Nephron (organoid): ENCODE measurements at regions not wholly inside any gene's neighbourhood (a gene's known extent, or its start where the extent isn't known, plus 50 kb on each side); places are given as distances from the start of the nearest gene placed in this dataset.

Experiments used
- H3K27ac Mint-ChIP-seq, 3 experiments: 2 replicates each; pipeline ENCODE4 v1.8.0; 2020; ENCODE audit warnings: mixed read lengths in 3 of 3, mild to moderate bottlenecking in 2 of 3, moderate library complexity in 1 of 3
- H3K27me3 Mint-ChIP-seq: 2 replicates; pipeline ENCODE4 v1.8.0; 2021; ENCODE audit warnings: low read depth, mild to moderate bottlenecking, moderate library complexity, mixed read lengths
- H3K36me3 Mint-ChIP-seq: 2 replicates; pipeline ENCODE4 v1.8.0; 2020; ENCODE audit warnings: low read depth, mixed read lengths
- H3K4me1 Mint-ChIP-seq: 2 replicates; pipeline ENCODE4 v1.8.0; 2020; ENCODE audit warnings: mixed read lengths
- H3K4me3 Mint-ChIP-seq, 3 experiments: 2 replicates each; pipeline ENCODE4 v1.8.0; 2020; ENCODE audit warnings: mild to moderate bottlenecking in 3 of 3, mixed read lengths in 3 of 3, moderate library complexity in 2 of 3
- H3K9me3 Mint-ChIP-seq: 2 replicates; pipeline ENCODE4 v1.8.0; 2020; ENCODE audit warnings: mixed read lengths
- TF ChIP-seq, protein P1 (sequence below), 3 experiments: fragments of 200-600 bp; sonication (generic); IDR thresholded peaks; one replicate each; pipeline ENCODE4 v1.5.0; 2021; ENCODE audit warnings: antibody characterized with exemption in 3 of 3; ENCODE audit not compliant: unreplicated experiment in 3 of 3

DNA sequence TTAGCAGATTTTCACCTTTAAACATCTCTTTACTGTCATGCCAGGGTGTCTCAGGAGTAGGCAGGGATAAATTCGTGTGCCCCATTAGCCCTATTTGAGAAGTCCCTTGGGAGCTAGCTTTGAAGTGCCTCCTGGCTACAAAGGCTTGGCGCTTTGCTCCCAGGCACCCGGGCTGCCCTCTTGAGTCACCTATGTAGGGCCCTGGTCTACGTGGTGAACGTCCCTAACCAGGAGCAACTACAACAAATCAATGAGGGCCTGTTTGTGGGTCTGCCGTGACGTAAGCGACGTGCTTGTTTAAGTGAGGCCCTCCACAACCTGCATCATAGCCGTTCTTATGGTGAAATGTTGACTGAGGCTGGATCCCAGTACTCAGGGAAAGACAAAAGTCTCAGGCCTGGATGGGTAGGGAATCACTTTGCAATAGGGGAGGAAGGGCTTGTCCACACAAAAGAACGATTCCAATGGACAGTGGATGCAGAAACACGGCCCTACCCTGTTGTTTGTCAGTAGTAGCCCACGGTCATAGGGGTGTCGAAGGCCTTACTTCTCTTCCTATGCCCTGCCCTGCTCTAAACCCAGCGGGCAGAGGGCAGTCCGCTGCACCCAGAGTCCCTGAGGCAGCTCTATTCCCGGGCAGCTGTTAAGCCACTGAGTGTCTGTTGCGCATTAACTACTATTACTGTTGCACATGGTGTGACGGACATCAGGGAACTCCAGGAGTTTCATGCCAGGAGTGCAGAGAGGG lies 93.9 kb downstream of the INHBB start:
- H3K4me3 Mint-ChIP-seq = peak overlapping the region in 2 of 3 experiments; percentile 1 to 4
- H3K4me1 Mint-ChIP-seq = peaks cover 39% of the 10 kb centered on the region
- H3K36me3 Mint-ChIP-seq = no peaks in the 10 kb centered on the region
- peaks cover 87% of the 10 kb centered on the region for H3K27me3 Mint-ChIP-seq
- TF ChIP-seq, protein P1, sequence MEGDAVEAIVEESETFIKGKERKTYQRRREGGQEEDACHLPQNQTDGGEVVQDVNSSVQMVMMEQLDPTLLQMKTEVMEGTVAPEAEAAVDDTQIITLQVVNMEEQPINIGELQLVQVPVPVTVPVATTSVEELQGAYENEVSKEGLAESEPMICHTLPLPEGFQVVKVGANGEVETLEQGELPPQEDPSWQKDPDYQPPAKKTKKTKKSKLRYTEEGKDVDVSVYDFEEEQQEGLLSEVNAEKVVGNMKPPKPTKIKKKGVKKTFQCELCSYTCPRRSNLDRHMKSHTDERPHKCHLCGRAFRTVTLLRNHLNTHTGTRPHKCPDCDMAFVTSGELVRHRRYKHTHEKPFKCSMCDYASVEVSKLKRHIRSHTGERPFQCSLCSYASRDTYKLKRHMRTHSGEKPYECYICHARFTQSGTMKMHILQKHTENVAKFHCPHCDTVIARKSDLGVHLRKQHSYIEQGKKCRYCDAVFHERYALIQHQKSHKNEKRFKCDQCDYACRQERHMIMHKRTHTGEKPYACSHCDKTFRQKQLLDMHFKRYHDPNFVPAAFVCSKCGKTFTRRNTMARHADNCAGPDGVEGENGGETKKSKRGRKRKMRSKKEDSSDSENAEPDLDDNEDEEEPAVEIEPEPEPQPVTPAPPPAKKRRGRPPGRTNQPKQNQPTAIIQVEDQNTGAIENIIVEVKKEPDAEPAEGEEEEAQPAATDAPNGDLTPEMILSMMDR (IDR thresholded peaks at IDR 0.05; ENCODE audit: unreplicated experiment in 3 of 3) = no peak
- H3K27ac Mint-ChIP-seq = no peak overlapping the region
- H3K9me3 Mint-ChIP-seq = no peaks in the 10 kb centered on the region

DNA sequence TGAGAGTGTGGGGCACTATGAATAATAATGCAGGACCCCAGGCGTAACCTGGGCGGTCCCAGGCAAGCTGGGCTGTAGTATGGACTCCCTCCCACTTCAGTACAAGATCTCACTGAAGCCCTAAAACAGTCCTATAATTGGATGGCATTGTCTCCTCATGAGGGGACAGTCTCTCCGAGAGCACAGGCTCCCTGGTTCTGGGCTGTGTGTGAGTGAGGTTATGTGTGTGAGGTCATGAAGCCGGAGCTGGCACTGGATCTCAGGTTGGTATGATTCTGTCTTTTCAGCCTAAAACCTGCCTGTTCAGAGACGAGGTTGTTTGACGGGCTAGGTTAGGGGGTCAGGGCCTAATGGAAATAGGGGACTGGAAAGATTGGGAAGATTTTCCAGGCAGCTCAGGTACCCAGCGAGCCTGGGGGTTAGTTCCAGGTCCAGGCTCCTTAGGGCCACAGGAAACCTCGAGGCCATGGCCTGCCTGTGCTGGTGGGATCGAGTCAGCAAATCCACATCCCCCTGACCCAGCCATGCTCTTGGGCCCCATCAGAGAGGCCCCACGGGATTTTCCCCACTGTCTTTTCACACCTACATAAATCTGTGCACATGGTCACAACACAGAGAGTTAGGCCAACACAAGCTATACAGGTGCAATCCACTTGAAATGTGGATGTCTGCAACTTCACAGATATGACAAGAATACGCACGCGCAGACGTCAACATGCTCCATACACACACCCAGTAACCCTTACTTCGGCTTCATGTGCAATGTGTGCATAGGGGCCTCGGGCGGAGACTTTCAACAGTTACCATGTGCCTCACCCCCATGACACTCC lies 94.8 kb downstream of the INHBB start:
- TF ChIP-seq, protein P1 (IDR thresholded peaks at IDR 0.05; ENCODE audit: unreplicated experiment in 3 of 3) = no peak
- Mint-ChIP-seq H3K36me3 (no peaks in the 10 kb centered on the region), H3K27me3 (peaks cover 93% of the 10 kb centered on the region), H3K27ac (no peak overlapping the region), H3K9me3 (no peaks in the 10 kb centered on the region), H3K4me3 (peak overlapping the region; percentile 34 to 77 (median 36)), H3K4me1 (peaks cover 39% of the 10 kb centered on the region)

DNA sequence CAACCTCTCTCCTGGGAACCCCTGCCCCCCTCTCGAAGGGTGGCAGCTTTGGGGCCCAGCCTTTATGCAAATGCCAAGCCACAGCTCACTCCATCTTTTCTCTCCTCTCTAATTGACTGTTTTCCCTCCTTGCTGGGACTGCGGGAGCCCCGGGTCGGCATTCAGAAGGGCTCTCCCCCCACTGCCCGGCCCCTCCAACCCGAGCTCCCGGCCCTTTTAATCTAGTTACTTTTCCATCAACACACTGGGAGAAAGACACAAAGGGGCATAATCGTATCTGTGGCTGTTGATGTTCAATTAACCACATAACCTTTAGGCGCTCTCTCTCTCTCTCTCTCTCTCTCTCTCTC lies 95.4 kb downstream of the INHBB start:
- H3K9me3 Mint-ChIP-seq = no peaks in the 10 kb centered on the region

DNA sequence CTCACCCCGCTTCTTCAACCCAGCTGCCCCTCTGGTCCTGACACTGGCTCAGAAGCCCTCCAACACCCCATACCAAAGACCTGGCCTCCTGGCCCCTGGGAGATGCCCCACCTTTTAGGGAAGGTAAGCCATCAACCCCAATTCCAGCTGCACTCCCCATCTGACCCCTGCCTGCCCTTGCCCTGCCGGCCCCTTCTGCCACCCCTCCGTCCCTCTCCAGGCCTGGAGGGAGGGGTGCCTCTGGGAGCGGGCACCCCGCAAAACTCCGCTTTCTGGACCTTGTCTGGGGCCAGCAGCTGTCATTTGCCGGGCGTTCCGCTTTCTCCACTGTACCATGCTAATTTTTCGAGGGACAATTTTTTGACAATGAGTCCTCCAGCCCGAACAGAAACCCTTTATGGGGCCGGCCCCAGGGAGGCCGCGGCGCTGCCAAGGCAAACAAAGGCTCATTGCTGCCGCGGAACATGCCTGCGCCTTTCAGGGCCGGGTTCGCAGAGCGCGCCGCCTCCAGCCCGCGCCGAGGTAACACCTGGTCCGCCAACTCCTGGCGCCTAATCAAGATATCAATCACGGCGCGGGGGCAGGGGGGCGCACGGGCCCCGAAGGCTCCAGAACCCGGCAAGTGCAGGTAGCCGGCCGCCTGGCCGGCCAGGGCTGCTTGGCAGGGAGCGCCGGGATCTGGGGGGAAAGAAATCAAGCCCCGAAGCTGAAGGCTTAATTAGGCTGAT lies 96.0 kb downstream of the INHBB start:
- H3K4me3 Mint-ChIP-seq = peak overlapping the region; percentile 62 to 77 (median 66)
- H3K4me1 Mint-ChIP-seq = peaks cover 39% of the 10 kb centered on the region
- no peaks in the 10 kb centered on the region for H3K9me3 Mint-ChIP-seq
- no peaks in the 10 kb centered on the region for H3K36me3 Mint-ChIP-seq
- TF ChIP-seq, protein P1 (IDR thresholded peaks at IDR 0.05; ENCODE audit: unreplicated experiment in 3 of 3) = no peak
- peaks cover 96% of the 10 kb centered on the region for H3K27me3 Mint-ChIP-seq
- H3K27ac Mint-ChIP-seq = no peak overlapping the region

More for the DNA sequence above, 95.4 kb downstream of the INHBB start:
- Mint-ChIP-seq H3K27ac (no peak overlapping the region), H3K4me3 (peak overlapping the region in 2 of 3 experiments; percentile 15 to 77), H3K4me1 (peaks cover 39% of the 10 kb centered on the region), H3K27me3 (peaks cover 95% of the 10 kb centered on the region), H3K36me3 (no peaks in the 10 kb centered on the region)
- TF ChIP-seq, protein P1 (IDR thresholded peaks at IDR 0.05; ENCODE audit: unreplicated experiment in 3 of 3) = no peak

DNA sequence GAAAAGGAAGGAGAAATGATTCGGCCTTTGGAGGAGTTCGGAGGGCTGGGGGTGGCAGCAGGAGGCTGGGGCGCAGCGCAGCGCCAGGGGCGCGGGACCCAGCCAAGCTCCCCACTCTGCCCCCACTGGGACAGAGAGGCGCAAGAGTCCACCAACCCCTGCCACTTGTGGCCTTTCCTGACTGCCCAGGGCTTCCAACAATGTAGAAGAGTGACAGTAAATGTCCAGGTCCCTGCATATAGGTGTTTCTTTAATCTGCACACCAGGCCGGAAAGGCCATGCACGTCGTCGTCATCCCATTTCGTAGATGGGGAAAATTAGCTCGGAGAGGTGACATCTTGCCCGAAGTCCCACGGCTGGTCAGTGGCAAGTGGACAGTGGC lies 96.6 kb downstream of the INHBB start:
- Mint-ChIP-seq H3K4me3 (peak overlapping the region; percentile 66 to 77 (median 67)), H3K9me3 (no peaks in the 10 kb centered on the region), H3K36me3 (no peaks in the 10 kb centered on the region), H3K27ac (no peak overlapping the region), H3K27me3 (peaks cover 93% of the 10 kb centered on the region), H3K4me1 (peaks cover 39% of the 10 kb centered on the region)
- TF ChIP-seq, protein P1 (IDR thresholded peaks at IDR 0.05; ENCODE audit: unreplicated experiment in 3 of 3) = no peak
